GM13977 (cell line): ENCODE measurements at regions not wholly inside any gene's neighbourhood (a gene's known extent, or its start where the extent isn't known, plus 50 kb on each side); places are given as distances from the start of the nearest gene placed in this dataset.

ENCODE experiments used
- DNase-seq: peaks from one replicate; pipeline ENCODE4 v3.0.0; 2012; ENCODE audit warnings: low spot score
- CTCF ChIP-seq: IDR thresholded peaks from 2 replicates; pipeline ENCODE4 v1.5.1; 2012; ENCODE audit warnings: mild to moderate bottlenecking, control low read depth; ENCODE audit not compliant: insufficient read depth; ENCODE audit errors: extremely low read depth, missing control alignments
- in situ Hi-C: fragments of 300-500 bp; cut with MboI; formaldehyde crosslinking; loops from one replicate; pipeline ENCODE4 v1.12.0; 2022; ENCODE audit warnings: low sequenced_read_pairs, low pct_unique_long_range_greater_than_20kb, mixed read lengths, inconsistent platforms; ENCODE audit not compliant: unreplicated experiment

GRCh38 chr20:22403632-22404361, 180.6 kb downstream of the FOXA2 start:
- DNase-seq = no peak
- no peak for TF ChIP-seq CTCF
- in situ Hi-C loops = no loop called here

DNA sequence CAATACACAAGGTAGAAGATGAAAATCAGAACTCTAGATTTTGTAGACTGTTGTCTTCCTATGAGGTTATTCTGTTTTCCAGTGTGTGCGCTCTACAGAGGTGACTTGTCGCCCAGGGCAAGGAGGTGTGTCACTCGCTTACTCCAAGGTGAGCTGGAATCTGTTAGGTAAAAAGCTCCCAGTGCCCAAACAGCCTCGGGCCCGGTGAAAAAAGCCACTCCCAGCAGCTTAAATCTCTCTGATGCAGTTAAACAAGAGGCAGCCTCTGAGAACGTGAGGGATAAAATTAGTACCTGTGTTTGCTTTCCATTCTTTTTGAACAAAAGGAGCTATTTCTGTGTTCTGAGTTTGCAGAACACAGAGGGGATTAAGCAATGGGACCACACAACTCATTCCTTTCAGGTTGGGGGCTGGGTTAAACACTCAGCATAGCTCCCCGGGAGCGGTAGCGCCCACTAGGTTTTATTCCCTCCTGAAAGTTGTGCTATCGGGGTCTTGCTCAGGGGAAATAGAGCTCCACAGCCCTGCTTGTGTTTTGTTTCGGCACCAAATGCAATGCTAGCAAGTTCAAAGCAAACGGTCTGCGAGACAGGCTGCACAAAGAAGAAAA, 181.2 kb downstream of the FOXA2 start:
- in situ Hi-C loops = no loop called here
- DNase-seq = no peak
- TF ChIP-seq CTCF = no peak

- DNase-seq = no peak
- in situ Hi-C loops = no loop called here
- no peak for TF ChIP-seq CTCF
Measured at GRCh38 chr20:22402550-22402949, 181.8 kb downstream of the FOXA2 start.

GRCh38 chr20:22400440-22400839, 183.9 kb downstream of the FOXA2 start:
- DNase-seq = no peak
- no peak for TF ChIP-seq CTCF
- in situ Hi-C loops = no loop called here

- in situ Hi-C loops = no loop called here
- no peak for DNase-seq
- TF ChIP-seq CTCF = no peak
Measured at GRCh38 chr20:22394583-22394982, 189.8 kb downstream of the FOXA2 start.

- DNase-seq = no peak
- in situ Hi-C loops = no loop called here
- TF ChIP-seq CTCF = no peak
Measured at GRCh38 chr20:22390543-22390903, 193.8 kb downstream of the FOXA2 start.
